ENCODE measurements at regions not wholly inside any gene's neighbourhood (a gene's known extent, or its start where the extent isn't known, plus 50 kb on each side); places are given as distances from the start of the nearest gene placed in this dataset.
"Not testable (repeated sequence)": the region's sequence is repeated elsewhere in the genome, so short reads cannot be mapped to it uniquely, and the experiment has no call there.

GRCh38 chr6:144607998-144608735 lies 323.0 kb downstream of the UTRN start:
- no peak for DNase-seq
- in situ Hi-C loops (cut with HindIII; ENCODE audit: low pct_ligation_motif_present, low pct_unique_long_range_greater_than_20kb, low sequenced_read_pairs): no loop called here

GRCh38 chr6:144612811-144613210 lies 327.7 kb downstream of the UTRN start:
- in situ Hi-C loops (cut with HindIII; ENCODE audit: low pct_ligation_motif_present, low pct_unique_long_range_greater_than_20kb, low sequenced_read_pairs): no loop called here
- no peak for DNase-seq

DNA sequence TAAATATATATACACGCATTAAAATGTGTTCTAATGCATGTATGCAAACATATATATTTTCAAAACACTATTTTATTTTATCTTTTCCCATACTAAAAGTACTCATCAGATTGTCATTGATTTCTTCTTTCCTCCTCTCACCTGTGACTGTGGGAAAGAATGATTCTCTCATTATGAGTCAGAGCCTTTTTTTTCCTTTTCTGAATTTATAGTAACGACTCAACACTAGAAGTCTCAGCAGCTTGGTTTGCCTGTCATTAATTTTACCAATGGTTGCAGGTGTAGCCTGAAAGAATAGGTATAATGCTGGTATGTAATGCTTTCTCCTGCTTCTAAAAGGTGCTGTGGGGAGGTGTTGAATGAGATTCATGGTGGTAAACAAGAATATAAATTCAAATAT lies 328.7 kb downstream of the UTRN start:
- no peak for DNase-seq
- in situ Hi-C loops (cut with HindIII; ENCODE audit: low pct_ligation_motif_present, low pct_unique_long_range_greater_than_20kb, low sequenced_read_pairs): no loop called here

- in situ Hi-C loops (cut with HindIII; ENCODE audit: low pct_ligation_motif_present, low pct_unique_long_range_greater_than_20kb, low sequenced_read_pairs): no loop called here
- DNase-seq: no peak
These were observed 330.7 kb downstream of the UTRN start for GRCh38 chr6:144615870-144616269.

GRCh38 chr6:144617191-144617590 lies 332.1 kb downstream of the UTRN start:
- in situ Hi-C loops (cut with HindIII; ENCODE audit: low pct_ligation_motif_present, low pct_unique_long_range_greater_than_20kb, low sequenced_read_pairs): no loop called here
- no peak for DNase-seq

DNA sequence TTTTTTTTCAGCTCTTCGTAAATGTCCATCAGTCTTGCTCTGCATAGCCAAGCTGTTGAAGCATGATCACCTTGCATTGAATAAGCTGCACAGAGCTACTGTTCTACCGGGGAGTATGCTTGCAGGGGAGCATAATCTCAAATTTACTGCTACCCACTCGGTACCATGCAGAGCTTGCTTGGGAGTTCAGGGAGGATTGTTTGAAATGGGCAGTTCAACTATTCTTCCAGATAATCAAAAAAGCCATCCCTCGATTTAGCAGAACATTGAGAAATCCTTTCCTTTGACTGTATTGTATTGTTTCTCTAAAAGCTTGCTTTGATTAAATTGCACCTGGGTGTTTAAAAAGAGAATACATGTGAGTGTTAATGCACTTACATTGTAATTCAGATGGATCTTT lies 332.6 kb downstream of the UTRN start:
- no peak for DNase-seq
- in situ Hi-C loops (cut with HindIII; ENCODE audit: low pct_ligation_motif_present, low pct_unique_long_range_greater_than_20kb, low sequenced_read_pairs): no loop called here

DNA sequence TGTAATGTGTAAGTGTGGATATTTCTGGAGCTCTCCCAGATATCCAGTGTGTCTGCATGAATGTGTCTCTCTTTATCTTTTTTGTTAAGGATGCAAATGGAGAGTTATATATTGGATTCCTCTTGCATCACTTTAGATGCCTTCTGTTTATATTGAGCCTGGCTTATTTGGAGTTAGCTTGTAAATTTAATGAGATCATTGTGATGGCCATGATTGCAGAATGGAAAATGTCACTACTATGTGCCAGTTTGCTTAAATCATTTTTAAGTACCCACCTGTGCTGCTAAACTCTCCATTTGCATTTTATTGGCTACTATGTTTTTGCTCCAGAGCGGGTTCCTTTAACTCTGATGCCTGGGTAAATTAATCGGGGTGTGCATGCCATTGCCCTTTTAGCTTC lies 334.8 kb downstream of the UTRN start:
- in situ Hi-C loops (cut with HindIII; ENCODE audit: low pct_ligation_motif_present, low pct_unique_long_range_greater_than_20kb, low sequenced_read_pairs): no loop called here
- no peak for DNase-seq

DNA sequence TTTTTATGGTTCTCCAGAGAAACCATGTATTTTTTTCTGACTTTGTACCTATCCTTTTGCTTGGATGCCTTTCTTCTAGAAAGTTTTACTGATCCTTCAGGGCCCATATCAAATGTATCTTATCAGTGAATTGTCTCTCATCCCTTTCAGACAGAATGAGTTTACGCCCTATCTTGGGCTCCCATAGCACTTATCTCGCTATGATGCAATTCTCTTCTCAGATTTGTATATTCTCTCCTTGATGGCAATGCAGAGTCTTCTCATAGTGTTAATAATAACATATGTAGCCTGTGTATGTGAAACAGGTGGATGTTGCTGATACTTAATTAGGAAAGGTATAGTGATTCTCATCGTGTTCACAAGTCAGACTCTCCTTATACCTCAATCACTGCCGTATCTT lies 336.2 kb downstream of the UTRN start:
- DNase-seq: no peak
- in situ Hi-C loops (cut with HindIII; ENCODE audit: low pct_ligation_motif_present, low pct_unique_long_range_greater_than_20kb, low sequenced_read_pairs): no loop called here

DNA sequence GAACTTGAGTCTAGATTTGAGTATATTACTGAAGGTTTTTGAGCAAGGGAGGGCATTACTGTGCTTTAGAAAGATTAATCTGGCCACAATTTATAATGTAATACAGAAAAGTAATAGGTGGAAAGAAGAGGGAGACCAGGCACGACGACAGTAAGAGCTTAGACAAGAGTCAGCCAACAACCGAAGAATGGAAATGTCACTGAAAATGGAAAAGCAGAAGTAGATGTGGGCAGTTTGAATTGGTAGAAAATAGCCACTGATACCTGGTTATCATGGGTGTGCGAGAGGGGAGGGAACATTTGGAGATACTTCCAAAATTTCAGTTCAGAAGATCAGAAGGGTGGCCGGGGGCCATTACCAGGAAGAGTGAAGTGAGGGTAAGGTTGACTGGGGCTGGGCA lies 339.1 kb downstream of the UTRN start:
- in situ Hi-C loops (cut with HindIII; ENCODE audit: low pct_ligation_motif_present, low pct_unique_long_range_greater_than_20kb, low sequenced_read_pairs): no loop called here
- DNase-seq: no peak

DNA sequence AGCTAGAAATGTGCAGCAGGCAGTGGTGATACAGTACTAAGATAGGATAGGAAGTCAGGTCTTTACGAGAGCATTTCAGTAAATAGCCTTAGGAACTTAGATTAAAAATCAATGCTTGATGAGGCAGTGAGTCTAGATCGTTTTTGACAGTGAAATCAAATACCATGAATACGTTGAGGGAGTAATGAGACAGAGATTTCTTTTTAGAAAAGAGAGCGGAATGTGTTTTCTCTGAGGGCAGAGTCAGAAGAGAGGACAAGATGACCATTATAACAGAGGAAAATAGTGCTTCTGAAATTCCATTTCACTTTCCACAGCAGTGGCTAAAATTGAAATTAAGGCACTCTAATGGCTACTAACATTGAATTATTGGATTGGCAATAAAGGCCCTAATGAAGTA lies 339.6 kb downstream of the UTRN start:
- in situ Hi-C loops (cut with HindIII; ENCODE audit: low pct_ligation_motif_present, low pct_unique_long_range_greater_than_20kb, low sequenced_read_pairs): no loop called here
- DNase-seq: no peak

- no peak for DNase-seq
- in situ Hi-C loops (cut with HindIII; ENCODE audit: low pct_ligation_motif_present, low pct_unique_long_range_greater_than_20kb, low sequenced_read_pairs): no loop called here
These were observed 345.7 kb downstream of the UTRN start for GRCh38 chr6:144630857-144631256.

DNA sequence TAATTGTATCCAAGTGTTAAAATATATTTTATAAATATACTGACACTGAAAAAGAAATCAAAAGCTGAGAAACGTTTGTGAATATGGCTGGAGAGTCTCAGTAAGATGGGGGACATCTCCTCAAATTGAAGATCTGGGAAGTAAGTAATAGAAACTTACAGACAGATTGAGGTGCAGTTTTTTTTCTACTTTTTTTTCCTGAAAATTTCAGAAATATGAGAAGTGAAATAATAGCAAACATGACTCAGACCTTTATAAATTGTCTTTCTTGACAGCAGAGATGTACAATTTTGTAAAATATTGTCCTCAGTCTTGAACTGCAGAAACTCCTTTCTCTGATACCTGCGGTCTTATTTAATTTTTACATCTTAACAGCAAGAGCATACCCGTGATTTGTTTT lies 347.1 kb downstream of the UTRN start:
- in situ Hi-C loops (cut with HindIII; ENCODE audit: low pct_ligation_motif_present, low pct_unique_long_range_greater_than_20kb, low sequenced_read_pairs): no loop called here
- DNase-seq: no peak

DNA sequence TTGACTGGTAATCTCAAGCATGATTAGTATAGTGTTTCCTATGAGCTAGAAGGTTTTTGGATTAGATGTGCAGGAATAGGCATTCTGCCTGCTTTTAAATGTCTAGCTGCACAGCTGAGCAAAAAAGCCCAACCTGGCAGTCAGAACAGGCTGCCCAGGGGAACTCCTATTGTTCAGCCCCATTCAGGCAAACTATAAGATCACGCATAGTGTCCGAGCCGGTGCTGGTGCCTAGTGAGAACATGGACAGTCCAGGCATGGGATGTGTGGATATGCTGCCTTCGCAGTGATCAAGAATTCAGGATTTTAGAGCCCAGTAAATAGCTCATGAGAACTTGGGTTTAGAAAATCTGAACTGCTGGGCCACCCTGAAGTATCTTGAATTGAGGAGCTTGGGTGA lies 348.8 kb downstream of the UTRN start:
- DNase-seq: no peak
- in situ Hi-C loops (cut with HindIII; ENCODE audit: low pct_ligation_motif_present, low pct_unique_long_range_greater_than_20kb, low sequenced_read_pairs): no loop called here

- no peak for DNase-seq
- in situ Hi-C loops (cut with HindIII; ENCODE audit: low pct_ligation_motif_present, low pct_unique_long_range_greater_than_20kb, low sequenced_read_pairs): no loop called here
These were observed 349.2 kb downstream of the UTRN start for GRCh38 chr6:144634371-144634770.

- DNase-seq: no peak
- in situ Hi-C loops (cut with HindIII; ENCODE audit: low pct_ligation_motif_present, low pct_unique_long_range_greater_than_20kb, low sequenced_read_pairs): no loop called here
These were observed 349.9 kb downstream of the UTRN start for GRCh38 chr6:144635051-144635450.

DNA sequence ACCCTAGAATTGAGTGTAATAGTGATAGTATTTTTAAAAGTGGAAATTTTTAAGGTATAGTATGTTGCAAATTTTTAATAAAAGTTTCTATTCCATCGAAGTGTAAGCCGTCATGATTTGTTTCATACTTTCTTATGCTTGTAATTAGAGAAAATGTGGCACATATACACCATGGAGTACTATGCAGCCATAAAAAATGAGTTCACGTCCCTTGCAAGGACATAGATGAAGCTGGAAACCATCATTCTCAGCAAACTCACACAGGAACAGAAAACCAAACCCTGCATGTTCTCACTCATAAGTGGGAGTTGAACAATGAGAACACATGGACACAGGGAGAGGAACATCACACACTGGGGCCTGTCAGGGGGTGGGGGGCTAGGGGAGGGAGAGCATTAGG lies 350.9 kb downstream of the UTRN start:
- in situ Hi-C loops (cut with HindIII; ENCODE audit: low pct_ligation_motif_present, low pct_unique_long_range_greater_than_20kb, low sequenced_read_pairs); DNase-seq: not testable (repeated sequence)

- DNase-seq: no peak
- in situ Hi-C loops (cut with HindIII; ENCODE audit: low pct_ligation_motif_present, low pct_unique_long_range_greater_than_20kb, low sequenced_read_pairs): no loop called here
These were observed 352.4 kb downstream of the UTRN start for GRCh38 chr6:144637541-144637940.

- in situ Hi-C loops (cut with HindIII; ENCODE audit: low pct_ligation_motif_present, low pct_unique_long_range_greater_than_20kb, low sequenced_read_pairs): no loop called here
- no peak for DNase-seq
These were observed 354.5 kb downstream of the UTRN start for GRCh38 chr6:144639654-144640053.

- in situ Hi-C loops (cut with HindIII; ENCODE audit: low pct_ligation_motif_present, low pct_unique_long_range_greater_than_20kb, low sequenced_read_pairs): no loop called here
- no peak for DNase-seq
These were observed 356.2 kb downstream of the UTRN start for GRCh38 chr6:144641286-144641685.

DNA sequence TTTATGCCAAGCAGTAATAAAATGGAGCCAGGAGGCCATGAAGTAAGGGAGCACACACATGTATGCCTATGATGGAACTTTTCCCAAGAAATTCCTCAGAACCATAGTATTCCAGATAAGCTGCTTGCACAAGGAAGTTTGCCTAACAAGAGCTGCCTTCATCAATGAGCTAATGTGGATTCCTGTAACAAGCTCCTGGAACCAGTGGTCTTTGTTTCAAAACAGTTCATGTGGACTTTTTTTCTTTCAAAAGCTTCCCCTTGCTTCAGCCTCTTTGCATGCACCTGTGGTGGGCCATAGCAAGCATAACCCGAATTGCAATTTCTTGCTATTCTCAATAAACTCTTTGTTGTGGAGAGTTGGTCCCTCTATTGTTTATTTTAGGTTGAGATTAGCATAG lies 359.6 kb downstream of the UTRN start:
- in situ Hi-C loops (cut with HindIII; ENCODE audit: low pct_ligation_motif_present, low pct_unique_long_range_greater_than_20kb, low sequenced_read_pairs): no loop called here
- DNase-seq: no peak

All from ACHN (cell line).